ENCODE measurements at regions not wholly inside any gene's neighbourhood (a gene's known extent, or its start where the extent isn't known, plus 50 kb on each side); places are given as distances from the start of the nearest gene placed in this dataset.

GRCh38 chr15:101551696-101552591 is 62.4 kb upstream of the PCSK6 start:
- no peak for DNase-seq (ENCODE audit: low spot score)

- no peak for DNase-seq (ENCODE audit: low spot score)
Measured at GRCh38 chr15:101550124-101550523, 60.6 kb upstream of the PCSK6 start.

GRCh38 chr15:101549647-101550046 is 60.1 kb upstream of the PCSK6 start:
- no peak for DNase-seq (ENCODE audit: low spot score)

- DNase-seq (ENCODE audit: low spot score): no peak
Measured at GRCh38 chr15:101547737-101548136, 58.2 kb upstream of the PCSK6 start.

- DNase-seq (ENCODE audit: low spot score): no peak
Measured at GRCh38 chr15:101545548-101546505, 56.3 kb upstream of the PCSK6 start.

- no peak for DNase-seq (ENCODE audit: low spot score)
Measured at GRCh38 chr15:101544613-101544945, 55.1 kb upstream of the PCSK6 start.

GRCh38 chr15:101543926-101544612 is 54.6 kb upstream of the PCSK6 start:
- no peak for DNase-seq (ENCODE audit: low spot score)

- no peak for DNase-seq (ENCODE audit: low spot score)
Measured at GRCh38 chr15:101543431-101543830, 53.9 kb upstream of the PCSK6 start.

- DNase-seq (ENCODE audit: low spot score): no peak
Measured at GRCh38 chr15:101543026-101543390, 53.5 kb upstream of the PCSK6 start.

- no peak for DNase-seq (ENCODE audit: low spot score)
Measured at GRCh38 chr15:101542306-101543025, 53.0 kb upstream of the PCSK6 start.

GRCh38 chr15:101541501-101542292 is 52.2 kb upstream of the PCSK6 start:
- DNase-seq (ENCODE audit: low spot score): no peak

GRCh38 chr15:101540480-101541239 is 51.2 kb upstream of the PCSK6 start:
- peak; percentile 38 for DNase-seq (ENCODE audit: low spot score)

- no peak for DNase-seq (ENCODE audit: low spot score)
Measured at GRCh38 chr15:101539930-101540329, 50.4 kb upstream of the PCSK6 start.

- DNase-seq (ENCODE audit: low spot score): no peak
Measured at GRCh38 chr15:101539492-101539891, 50.0 kb upstream of the PCSK6 start.

Data from HT-29 (cell line).